RWPE1 (cell line): ENCODE measurements at regions not wholly inside any gene's neighbourhood (a gene's known extent, or its start where the extent isn't known, plus 50 kb on each side); places are given as distances from the start of the nearest gene placed in this dataset.

Source experiments
- CTCF ChIA-PET: fragments of 350-600 bp; sonication (Branson Sonifier 250); formaldehyde crosslinking; extraction: SDS; loops from one replicate; lab custom pipeline; 2021; lab: Yijun Ruan, JAX
- POLR2A ChIA-PET: fragments of 400-600 bp; formaldehyde crosslinking; extraction: SDS; loops from one replicate; lab custom pipeline; 2020; ENCODE audit warnings: antibody characterized with exemption; ENCODE audit not compliant: low non-redundant PET; lab: Yijun Ruan, JAX
- DNase-seq: peaks from one replicate; pipeline ENCODE4 v3.0.0; 2012; ENCODE audit warnings: low spot score
- H3K27ac ChIP-seq: fragments of 450-650 bp; 2 replicates; pipeline ENCODE4 v1.5.1; 2017
- TF ChIP-seq, protein P1 (sequence below): fragments of 450-650 bp; conservative IDR thresholded peaks from 2 replicates; pipeline ENCODE4 v1.5.1; 2017; ENCODE audit warnings: low read depth, mild to moderate bottlenecking

DNA sequence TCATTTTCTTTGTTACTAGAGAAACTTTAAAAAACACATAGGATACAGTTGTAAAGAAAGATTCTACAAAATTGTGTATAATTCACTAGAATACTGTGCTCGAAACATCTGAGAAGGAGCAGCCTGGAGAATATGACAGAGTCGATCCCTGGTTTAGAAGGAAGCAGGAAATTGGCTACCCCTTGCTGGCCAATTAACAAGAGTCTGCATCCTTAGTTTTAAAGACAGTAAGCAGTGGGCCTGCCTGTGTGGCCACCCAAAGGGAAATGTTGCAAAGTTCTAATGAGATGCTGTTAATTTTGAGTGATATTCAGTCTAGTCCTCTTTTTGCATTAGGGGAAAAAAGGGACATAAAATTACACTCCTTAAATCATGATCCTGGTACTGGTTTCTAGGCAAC lies 988.6 kb downstream of the PCDH17 start:
- CTCF ChIA-PET = no interaction called here
- no peak for DNase-seq
- TF ChIP-seq, protein P1, sequence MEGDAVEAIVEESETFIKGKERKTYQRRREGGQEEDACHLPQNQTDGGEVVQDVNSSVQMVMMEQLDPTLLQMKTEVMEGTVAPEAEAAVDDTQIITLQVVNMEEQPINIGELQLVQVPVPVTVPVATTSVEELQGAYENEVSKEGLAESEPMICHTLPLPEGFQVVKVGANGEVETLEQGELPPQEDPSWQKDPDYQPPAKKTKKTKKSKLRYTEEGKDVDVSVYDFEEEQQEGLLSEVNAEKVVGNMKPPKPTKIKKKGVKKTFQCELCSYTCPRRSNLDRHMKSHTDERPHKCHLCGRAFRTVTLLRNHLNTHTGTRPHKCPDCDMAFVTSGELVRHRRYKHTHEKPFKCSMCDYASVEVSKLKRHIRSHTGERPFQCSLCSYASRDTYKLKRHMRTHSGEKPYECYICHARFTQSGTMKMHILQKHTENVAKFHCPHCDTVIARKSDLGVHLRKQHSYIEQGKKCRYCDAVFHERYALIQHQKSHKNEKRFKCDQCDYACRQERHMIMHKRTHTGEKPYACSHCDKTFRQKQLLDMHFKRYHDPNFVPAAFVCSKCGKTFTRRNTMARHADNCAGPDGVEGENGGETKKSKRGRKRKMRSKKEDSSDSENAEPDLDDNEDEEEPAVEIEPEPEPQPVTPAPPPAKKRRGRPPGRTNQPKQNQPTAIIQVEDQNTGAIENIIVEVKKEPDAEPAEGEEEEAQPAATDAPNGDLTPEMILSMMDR = no peak
- no peak overlapping the region for H3K27ac ChIP-seq
- POLR2A ChIA-PET = no interaction called here

DNA sequence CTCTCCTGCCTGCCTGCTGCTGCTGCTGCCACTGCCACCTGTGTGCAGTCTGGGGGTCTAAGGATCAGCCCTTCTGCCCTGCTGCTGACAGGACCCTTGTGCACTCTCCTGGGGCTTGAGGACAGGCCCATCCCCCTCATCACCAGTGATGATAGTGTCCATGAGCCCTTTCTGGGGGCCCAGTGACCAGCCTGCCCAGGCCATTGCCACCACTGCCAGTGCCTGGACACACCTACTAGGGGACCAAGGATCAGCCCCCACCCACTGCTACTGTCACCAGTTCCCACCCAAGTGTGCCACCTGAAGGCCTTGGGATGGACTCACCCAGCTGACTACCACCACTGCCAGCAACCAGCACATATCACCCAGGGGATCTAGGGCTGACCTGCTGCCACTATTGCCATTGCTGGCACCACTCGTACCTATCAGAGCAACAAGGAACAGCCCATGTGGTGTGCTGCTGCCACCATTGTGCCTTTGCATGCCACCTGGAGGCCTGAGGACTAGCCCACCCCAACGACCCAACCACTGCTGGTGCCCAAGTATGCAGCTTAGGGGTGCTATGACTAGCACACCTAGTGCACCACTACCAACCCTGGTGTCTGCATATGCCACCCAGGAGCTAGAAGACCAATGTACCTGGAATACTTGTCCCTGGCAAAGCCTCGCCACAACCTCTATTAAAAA lies 994.3 kb downstream of the PCDH17 start:
- ChIA-PET POLR2A (no interaction called here), CTCF (no interaction called here)
- TF ChIP-seq, protein P1 = no peak
- H3K27ac ChIP-seq = no peak overlapping the region
- no peak for DNase-seq

GRCh38 chr13:58630794-58631193 lies 999.2 kb downstream of the PCDH17 start:
- no peak for DNase-seq
- POLR2A ChIA-PET = no interaction called here
- TF ChIP-seq, protein P1 = no peak
- H3K27ac ChIP-seq = no peak overlapping the region
- CTCF ChIA-PET = interaction anchor here (0.6 kb wide), 1 partner anchor 406 kb away, joined by 3 read pairs; no protein-coding TSS in a partner anchor

GRCh38 chr13:58633226-58633625 lies 1001.7 kb downstream of the PCDH17 start:
- POLR2A ChIA-PET = no interaction called here
- H3K27ac ChIP-seq = no peak overlapping the region
- TF ChIP-seq, protein P1 = no peak
- CTCF ChIA-PET = no interaction called here
- DNase-seq = no peak

DNA sequence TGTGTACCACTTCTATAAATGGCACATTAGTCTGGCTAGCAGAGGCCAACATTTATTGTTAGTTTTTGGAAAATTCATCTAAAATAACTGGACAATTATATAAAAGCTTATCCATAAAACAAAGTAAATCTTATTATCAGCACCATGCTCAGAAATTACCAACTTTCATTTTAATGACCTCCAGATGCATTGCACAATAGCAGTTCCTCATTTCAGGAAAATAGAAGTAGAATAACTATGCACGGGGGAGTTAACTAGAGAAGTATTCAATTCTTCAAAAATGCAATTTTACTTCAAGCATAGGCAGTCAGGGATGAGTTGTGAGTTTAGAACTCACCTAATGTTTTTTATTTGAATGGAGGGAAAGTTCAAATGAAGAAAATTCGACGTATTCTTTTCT lies 1023.5 kb downstream of the PCDH17 start:
- TF ChIP-seq, protein P1 = no peak
- ChIA-PET CTCF (no interaction called here), POLR2A (no interaction called here)
- DNase-seq = no peak
- no peak overlapping the region for H3K27ac ChIP-seq

- ChIA-PET POLR2A (no interaction called here), CTCF (no interaction called here)
- no peak for DNase-seq
- H3K27ac ChIP-seq = no peak overlapping the region
- TF ChIP-seq, protein P1 = no peak
These were observed 1029.3 kb downstream of the PCDH17 start for GRCh38 chr13:58660826-58661225.
